ENCODE measurements at regions not wholly inside any gene's neighbourhood (a gene's known extent, or its start where the extent isn't known, plus 50 kb on each side); places are given as distances from the start of the nearest gene placed in this dataset.

GRCh38 chr14:62077676-62078261 is 315.5 kb downstream of the SNAPC1 start:
- Mint-ChIP-seq H3K4me1 (peaks cover 65% of the 10 kb centered on the region), H3K9me3 (ENCODE audit: insufficient read depth) (no peaks in the 10 kb centered on the region), H3K27ac (peak overlapping the region; percentile 88), H3K27me3 (no peaks in the 10 kb centered on the region), H3K4me3 (peak overlapping the region; percentile 60)
- H3K9me3 ChIP-seq (ENCODE audit: control extremely low read depth in 1 of 3, control insufficient read depth in 2 of 3, insufficient read depth in 1 of 3, low read length in 2 of 3) = no peaks in the 10 kb centered on the region
- H3K27ac ChIP-seq (ENCODE audit: low read length in 2 of 2) = peak overlapping the region; percentile 88 to 94
- ChIA-PET POLR2A (interaction anchor here (0.6 to 0.7 kb wide), 2 partner anchors 22 to 102 kb away, joined by 3 read pairs; no protein-coding TSS in a partner anchor), CTCF (interaction anchor here (0.5 to 9.9 kb wide), 7 partner anchors 8 to 1097 kb away, joined by 3 to 55 read pairs (median 3); partner anchors contain the start of gene TRMT5)
- no peaks in the 10 kb centered on the region for H3K36me3 ChIP-seq (replicated peaks in 1 of 2; ENCODE audit: control extremely low read depth in 1 of 2, control insufficient read depth in 1 of 2, extremely low read depth in 1 of 2, insufficient read depth in 2 of 2, low read length in 1 of 2)
- no peaks in the 10 kb centered on the region for H4K20me1 ChIP-seq (ENCODE audit: control insufficient read depth, insufficient read depth, low read length, poor library complexity, severe bottlenecking)
- peak overlapping the region in 2 of 5 experiments; percentile 13 to 30 for H3K4me3 ChIP-seq (ENCODE audit: control extremely low read depth in 1 of 5, extremely low read depth in 1 of 5, insufficient read depth in 1 of 5, low read depth in 2 of 5, low read length in 4 of 5)
- H2AFZ ChIP-seq (ENCODE audit: insufficient read depth, low read depth, low read length, poor library complexity, severe bottlenecking) = peak overlapping the region; percentile 61
- DNase-seq = peak; percentile 64
- ATAC-seq (ENCODE audit: low read depth) = peak; percentile 36
- peaks cover 64 to 65% of the 10 kb centered on the region in 2 donors for H3K4me1 ChIP-seq (ENCODE audit: control insufficient read depth in 2 of 2, insufficient read depth in 2 of 2, low read length in 2 of 2)
- TF ChIP-seq EZH2 (IDR thresholded peaks at IDR 0.05; ENCODE audit: borderline replicate concordance, insufficient read depth, low read depth, low read length, poor library complexity, severe bottlenecking) (no peak), CTCF (IDR thresholded peaks at IDR 0.05) (no peak)
- H3K27me3 ChIP-seq (replicated peaks in 1 of 4; ENCODE audit: control extremely low read depth in 1 of 4, control insufficient read depth in 3 of 4, insufficient read depth in 4 of 4, low read length in 3 of 4) = no peaks in the 10 kb centered on the region
- intact Hi-C loops (cut with micrococcal nuclease) = loop anchor here (5.0 kb wide), 1 partner anchor 35 kb away; no protein-coding TSS in a partner anchor
- H3K4me2 ChIP-seq (replicated peaks; ENCODE audit: low read depth, low read length, poor library complexity, severe bottlenecking) = peak overlapping the region; percentile 70
- no CpG with 5 or more reads among the region's 4 CpGs for WGBS (ENCODE audit: insufficient coverage)
- H3K9ac ChIP-seq (ENCODE audit: low read length) = peak overlapping the region; percentile 44
- H3K79me2 ChIP-seq (ENCODE audit: control insufficient read depth, insufficient read depth, low read length) = no peaks in the 10 kb centered on the region

GRCh38 chr14:62079038-62079437 is 316.8 kb downstream of the SNAPC1 start:
- intact Hi-C loops (cut with micrococcal nuclease) = loop anchor here (5.0 kb wide), 1 partner anchor 37 kb away; no protein-coding TSS in a partner anchor
- H3K4me1 Mint-ChIP-seq = peaks cover 77% of the 10 kb centered on the region

More at GRCh38 chr14:62079038-62079437, 316.8 kb downstream of the SNAPC1 start:
- peak; percentile 61 for DNase-seq
- no peaks in the 10 kb centered on the region for H3K36me3 ChIP-seq (replicated peaks in 1 of 2; ENCODE audit: control extremely low read depth in 1 of 2, control insufficient read depth in 1 of 2, extremely low read depth in 1 of 2, insufficient read depth in 2 of 2, low read length in 1 of 2)
- H3K4me2 ChIP-seq (replicated peaks; ENCODE audit: low read depth, low read length, poor library complexity, severe bottlenecking) = peak overlapping the region; percentile 70
- peak overlapping the region in 2 of 5 experiments; percentile 7 to 30 for H3K4me3 ChIP-seq (ENCODE audit: control extremely low read depth in 1 of 5, extremely low read depth in 1 of 5, insufficient read depth in 1 of 5, low read depth in 2 of 5, low read length in 4 of 5)
- no peaks in the 10 kb centered on the region for H3K27me3 ChIP-seq (replicated peaks in 1 of 4; ENCODE audit: control extremely low read depth in 1 of 4, control insufficient read depth in 3 of 4, insufficient read depth in 4 of 4, low read length in 3 of 4)
- H3K27me3 Mint-ChIP-seq = no peaks in the 10 kb centered on the region
- H3K4me3 Mint-ChIP-seq = peak overlapping the region; percentile 60
- peaks cover 68 to 71% of the 10 kb centered on the region in 2 donors for H3K4me1 ChIP-seq (ENCODE audit: control insufficient read depth in 2 of 2, insufficient read depth in 2 of 2, low read length in 2 of 2)
- H3K9ac ChIP-seq (ENCODE audit: low read length) = peak overlapping the region; percentile 36
- peak overlapping the region; percentile 61 for H2AFZ ChIP-seq (ENCODE audit: insufficient read depth, low read depth, low read length, poor library complexity, severe bottlenecking)
- H3K79me2 ChIP-seq (ENCODE audit: control insufficient read depth, insufficient read depth, low read length) = no peaks in the 10 kb centered on the region
- ChIA-PET POLR2A (interaction anchor here (0.8 kb wide), 1 partner anchor 39 kb away, joined by 4 read pairs; no protein-coding TSS in a partner anchor), CTCF (interaction anchor here (1.0 to 9.9 kb wide), 5 partner anchors 36 to 241 kb away, joined by 3 to 55 read pairs (median 7); no protein-coding TSS in a partner anchor)
- no CpG with 5 or more reads among the region's 1 CpG for WGBS (ENCODE audit: insufficient coverage)
- TF ChIP-seq CTCF (IDR thresholded peaks at IDR 0.05) (no peak), EZH2 (IDR thresholded peaks at IDR 0.05; ENCODE audit: borderline replicate concordance, insufficient read depth, low read depth, low read length, poor library complexity, severe bottlenecking) (no peak)
- no peaks in the 10 kb centered on the region for H4K20me1 ChIP-seq (ENCODE audit: control insufficient read depth, insufficient read depth, low read length, poor library complexity, severe bottlenecking)
- H3K27ac ChIP-seq (ENCODE audit: low read length in 2 of 2) = peak overlapping the region; percentile 88 to 94
- H3K27ac Mint-ChIP-seq = peak overlapping the region; percentile 88
- no peaks in the 10 kb centered on the region for H3K9me3 ChIP-seq (ENCODE audit: control extremely low read depth in 1 of 3, control insufficient read depth in 2 of 3, insufficient read depth in 1 of 3, low read length in 2 of 3)
- ATAC-seq (ENCODE audit: low read depth) = peak; percentile 37
- no peaks in the 10 kb centered on the region for H3K9me3 Mint-ChIP-seq (ENCODE audit: insufficient read depth)
